ENCODE measurements at regions not wholly inside any gene's neighbourhood (a gene's known extent, or its start where the extent isn't known, plus 50 kb on each side); places are given as distances from the start of the nearest gene placed in this dataset.

GRCh38 chr12:25789541-25789944, 168.9 kb upstream of the RASSF8 start:
- H3K9me3 ChIP-seq (ENCODE audit: insufficient read depth, low read depth, low read length), result no peaks in the 10 kb centered on the region
- TF ChIP-seq CTCF (conservative IDR thresholded peaks at IDR 0.05; ENCODE audit: low read length) (no peak), EZH2phosphoT487 (IDR thresholded peaks at IDR 0.05; ENCODE audit: borderline replicate concordance) (no peak)
- no peaks in the 10 kb centered on the region for H3K9me2 ChIP-seq (replicated peaks; ENCODE audit: low read depth, low read length)
- H3F3A ChIP-seq (ENCODE audit: low read depth), result no peaks in the 10 kb centered on the region
- H3K27me3 ChIP-seq (ENCODE audit: insufficient read depth, low read length, poor library complexity, severe bottlenecking), result no peaks in the 10 kb centered on the region
- H2AFZ ChIP-seq (ENCODE audit: low read length), result no peak overlapping the region
- no peak overlapping the region for H3K9ac ChIP-seq (ENCODE audit: low read depth, low read length, poor library complexity, severe bottlenecking)
- no peak overlapping the region for H3K4me3 ChIP-seq (ENCODE audit: low read length, poor library complexity, severe bottlenecking)
- H4K20me1 ChIP-seq (ENCODE audit: insufficient read depth, low read length, poor library complexity, severe bottlenecking), result no peaks in the 10 kb centered on the region
- H3K4me1 ChIP-seq (ENCODE audit: insufficient read depth, low read length, poor library complexity, severe bottlenecking), result peaks cover 14% of the 10 kb centered on the region
- H3K36me3 ChIP-seq (ENCODE audit: insufficient read depth, low read length), result no peaks in the 10 kb centered on the region
- no peaks in the 10 kb centered on the region for H3K79me2 ChIP-seq (ENCODE audit: insufficient read depth, low read length)
- H3K4me2 ChIP-seq (ENCODE audit: low read depth, low read length, poor library complexity, severe bottlenecking), result no peak overlapping the region

- H3K9me3 ChIP-seq (ENCODE audit: insufficient read depth, low read depth, low read length), result no peaks in the 10 kb centered on the region
- TF ChIP-seq EZH2phosphoT487 (IDR thresholded peaks at IDR 0.05; ENCODE audit: borderline replicate concordance) (no peak), CTCF (conservative IDR thresholded peaks at IDR 0.05; ENCODE audit: low read length) (no peak)
- no peak overlapping the region for H3K4me2 ChIP-seq (ENCODE audit: low read depth, low read length, poor library complexity, severe bottlenecking)
These were observed 166.5 kb upstream of the RASSF8 start for GRCh38 chr12:25792031-25792430.

GRCh38 chr12:25793196-25793595, 165.3 kb upstream of the RASSF8 start:
- TF ChIP-seq EZH2phosphoT487 (IDR thresholded peaks at IDR 0.05; ENCODE audit: borderline replicate concordance) (no peak), CTCF (conservative IDR thresholded peaks at IDR 0.05; ENCODE audit: low read length) (no peak)
- no peak overlapping the region for H3K4me2 ChIP-seq (ENCODE audit: low read depth, low read length, poor library complexity, severe bottlenecking)
- no peaks in the 10 kb centered on the region for H3K27me3 ChIP-seq (ENCODE audit: insufficient read depth, low read length, poor library complexity, severe bottlenecking)
- no peak overlapping the region for H3K4me3 ChIP-seq (ENCODE audit: low read length, poor library complexity, severe bottlenecking)
- no peaks in the 10 kb centered on the region for H3K9me2 ChIP-seq (replicated peaks; ENCODE audit: low read depth, low read length)
- H2AFZ ChIP-seq (ENCODE audit: low read length), result no peak overlapping the region
- H3K9me3 ChIP-seq (ENCODE audit: insufficient read depth, low read depth, low read length), result no peaks in the 10 kb centered on the region
- no peaks in the 10 kb centered on the region for H3K79me2 ChIP-seq (ENCODE audit: insufficient read depth, low read length)
- H4K20me1 ChIP-seq (ENCODE audit: insufficient read depth, low read length, poor library complexity, severe bottlenecking), result no peaks in the 10 kb centered on the region
- no peaks in the 10 kb centered on the region for H3F3A ChIP-seq (ENCODE audit: low read depth)
- H3K9ac ChIP-seq (ENCODE audit: low read depth, low read length, poor library complexity, severe bottlenecking), result no peak overlapping the region
- H3K36me3 ChIP-seq (ENCODE audit: insufficient read depth, low read length), result no peaks in the 10 kb centered on the region
- H3K4me1 ChIP-seq (ENCODE audit: insufficient read depth, low read length, poor library complexity, severe bottlenecking), result no peaks in the 10 kb centered on the region

More at GRCh38 chr12:25792031-25792430, 166.5 kb upstream of the RASSF8 start:
- Histone ChIP-seq H4K20me1 (ENCODE audit: insufficient read depth, low read length, poor library complexity, severe bottlenecking) (no peaks in the 10 kb centered on the region), H3K79me2 (ENCODE audit: insufficient read depth, low read length) (no peaks in the 10 kb centered on the region), H3K27me3 (ENCODE audit: insufficient read depth, low read length, poor library complexity, severe bottlenecking) (no peaks in the 10 kb centered on the region), H3K9me2 (replicated peaks; ENCODE audit: low read depth, low read length) (no peaks in the 10 kb centered on the region), H3K36me3 (ENCODE audit: insufficient read depth, low read length) (no peaks in the 10 kb centered on the region), H3K4me3 (ENCODE audit: low read length, poor library complexity, severe bottlenecking) (no peak overlapping the region), H3K4me1 (ENCODE audit: insufficient read depth, low read length, poor library complexity, severe bottlenecking) (no peaks in the 10 kb centered on the region), H3F3A (ENCODE audit: low read depth) (no peaks in the 10 kb centered on the region), H2AFZ (ENCODE audit: low read length) (no peak overlapping the region), H3K9ac (ENCODE audit: low read depth, low read length, poor library complexity, severe bottlenecking) (no peak overlapping the region)

Measured in Loucy (cell line).